M059J (cell line): ENCODE measurements at regions not wholly inside any gene's neighbourhood (a gene's known extent, or its start where the extent isn't known, plus 50 kb on each side); places are given as distances from the start of the nearest gene placed in this dataset.

Source experiments
- DNase-seq: peaks from one replicate; pipeline ENCODE4 v3.0.0-alpha.2; 2012; ENCODE audit warnings: low read depth

DNA sequence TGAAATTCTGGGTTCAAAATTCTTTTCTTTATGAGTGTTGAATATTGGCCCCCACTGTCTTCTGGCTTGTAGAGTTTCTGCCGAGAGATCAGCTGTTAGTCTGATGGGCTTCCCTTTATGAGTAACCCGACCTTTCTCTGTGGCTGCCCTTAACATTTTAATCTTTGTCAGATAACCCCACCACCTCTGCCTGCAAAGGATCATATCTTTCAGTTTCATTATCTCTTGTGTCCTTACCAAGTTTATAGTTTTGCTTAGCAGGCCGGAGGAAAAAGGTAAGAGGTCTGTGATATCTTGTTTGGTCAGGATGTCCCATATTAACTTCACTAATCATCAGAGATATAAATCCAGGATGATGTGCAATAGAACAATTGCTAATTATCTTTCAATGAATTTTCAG lies 970.2 kb upstream of the TYRP1 start:
- DNase-seq: no peak

- DNase-seq: no peak
Observed at GRCh38 chr9:11726659-11727058, 966.5 kb upstream of the TYRP1 start.

DNA sequence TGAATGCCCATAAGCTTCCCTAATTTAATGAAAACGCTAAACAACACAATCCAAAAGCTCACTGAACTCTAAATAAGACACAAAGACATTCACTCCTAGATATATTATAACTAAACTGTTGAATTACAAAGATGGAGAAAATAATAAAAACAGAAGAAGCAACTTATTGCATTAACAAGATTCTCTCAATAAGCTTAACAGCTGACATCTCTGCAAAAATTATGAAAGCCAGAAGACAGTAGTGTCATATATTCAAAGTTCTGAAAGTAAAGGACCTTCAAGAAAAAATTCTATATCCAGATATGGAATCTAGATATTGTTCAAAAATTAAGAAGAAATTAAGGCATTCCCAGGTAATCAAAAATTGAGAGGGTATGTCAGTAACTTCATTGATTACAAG lies 957.8 kb upstream of the TYRP1 start:
- DNase-seq: no peak

DNA sequence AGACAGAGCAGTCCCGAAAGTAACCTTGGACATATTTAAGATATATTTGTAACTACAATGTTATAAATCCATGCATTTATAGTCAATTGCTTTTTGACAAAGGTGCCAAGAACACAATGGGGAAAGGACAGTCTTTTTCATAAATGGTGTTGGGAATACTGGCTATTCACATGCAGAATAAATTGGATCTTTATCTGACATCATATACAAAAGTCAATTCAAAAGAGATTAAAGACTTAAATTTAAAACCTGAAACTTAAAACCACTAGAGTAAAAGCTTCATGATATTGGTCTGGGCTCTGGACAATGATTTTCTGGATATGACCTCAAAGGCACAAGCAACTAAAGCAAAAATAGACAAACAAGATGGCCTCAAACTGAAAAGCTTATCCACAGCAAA lies 950.7 kb upstream of the TYRP1 start:
- DNase-seq: no peak

DNA sequence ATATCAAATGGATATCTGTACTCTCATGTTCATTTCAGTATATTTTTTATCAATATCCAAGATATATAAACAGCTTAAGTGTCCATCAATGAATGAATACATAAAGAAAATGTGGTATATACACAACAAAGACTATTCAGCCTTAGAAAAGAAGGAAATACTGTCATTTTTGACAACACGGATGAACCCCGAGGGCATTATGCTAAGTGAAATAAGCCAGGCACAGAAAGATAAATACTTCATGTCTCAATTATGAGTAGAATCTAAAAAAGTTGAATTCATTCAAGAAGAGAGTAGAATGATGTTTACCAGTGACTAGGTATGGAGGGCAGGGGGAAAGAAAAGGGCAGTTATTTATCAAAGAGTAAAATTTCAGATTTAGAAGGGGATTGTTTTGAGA lies 949.8 kb upstream of the TYRP1 start:
- DNase-seq: no peak

DNA sequence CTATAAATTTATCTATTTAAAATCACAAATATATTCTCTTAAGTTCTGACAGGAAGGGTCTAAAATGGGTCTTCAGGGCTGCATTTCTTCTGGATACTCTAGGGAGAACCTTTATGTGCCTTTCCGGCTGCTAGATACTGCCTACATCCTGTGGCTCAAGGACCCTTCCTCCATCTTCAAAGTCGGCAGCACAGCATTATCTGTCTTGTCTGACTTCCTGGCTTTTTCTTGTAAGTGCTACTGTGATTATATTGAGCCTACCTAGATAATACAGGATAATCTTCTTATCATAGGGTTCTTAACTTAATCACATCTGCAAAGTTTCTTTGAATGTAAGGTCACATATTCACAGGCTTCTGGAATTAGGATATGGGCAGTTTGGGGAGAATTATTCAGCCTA lies 943.8 kb upstream of the TYRP1 start:
- no peak for DNase-seq

- DNase-seq: no peak
Observed at GRCh38 chr9:11755951-11756350, 937.2 kb upstream of the TYRP1 start.

DNA sequence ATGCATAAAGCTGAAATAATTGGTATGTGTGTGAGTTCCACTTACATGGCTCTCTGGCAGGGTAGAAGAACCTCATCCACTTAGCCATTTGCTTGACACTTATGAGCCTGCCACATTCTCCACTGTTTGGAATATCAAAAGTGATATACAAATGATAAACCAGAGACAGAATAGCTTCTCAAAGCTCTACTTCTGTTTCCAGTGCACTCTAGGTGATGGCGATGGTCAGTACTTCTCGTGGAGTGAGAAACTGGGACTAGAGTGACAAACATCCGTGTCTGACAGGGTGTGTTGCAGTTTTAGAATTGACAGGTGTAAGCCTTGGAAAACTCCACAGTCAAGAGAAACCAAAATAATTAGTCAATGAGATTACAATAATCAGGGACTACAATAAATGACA lies 935.8 kb upstream of the TYRP1 start:
- DNase-seq: no peak

GRCh38 chr9:11758016-11758415 lies 935.2 kb upstream of the TYRP1 start:
- DNase-seq: no peak

DNA sequence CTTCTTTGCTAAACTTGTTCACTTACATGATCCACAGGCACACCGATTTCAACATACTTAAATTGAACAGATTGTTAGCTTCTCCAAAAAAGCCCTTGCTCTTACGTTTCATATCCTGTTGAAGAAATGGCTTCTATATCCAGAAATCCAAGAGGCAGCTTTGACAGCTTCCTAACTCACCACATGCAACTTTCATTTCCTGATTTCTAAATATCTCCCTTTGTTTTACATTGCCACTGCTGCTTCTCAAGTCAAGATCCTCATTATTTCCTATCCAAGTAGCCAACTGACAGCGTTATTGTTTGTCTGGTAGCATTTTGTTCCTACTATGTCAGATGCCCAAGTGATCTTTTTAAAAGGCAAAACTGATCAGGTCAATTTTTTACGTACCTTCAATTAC lies 913.2 kb upstream of the TYRP1 start:
- no peak for DNase-seq

- DNase-seq: no peak
Observed at GRCh38 chr9:11792870-11793269, 900.3 kb upstream of the TYRP1 start.

DNA sequence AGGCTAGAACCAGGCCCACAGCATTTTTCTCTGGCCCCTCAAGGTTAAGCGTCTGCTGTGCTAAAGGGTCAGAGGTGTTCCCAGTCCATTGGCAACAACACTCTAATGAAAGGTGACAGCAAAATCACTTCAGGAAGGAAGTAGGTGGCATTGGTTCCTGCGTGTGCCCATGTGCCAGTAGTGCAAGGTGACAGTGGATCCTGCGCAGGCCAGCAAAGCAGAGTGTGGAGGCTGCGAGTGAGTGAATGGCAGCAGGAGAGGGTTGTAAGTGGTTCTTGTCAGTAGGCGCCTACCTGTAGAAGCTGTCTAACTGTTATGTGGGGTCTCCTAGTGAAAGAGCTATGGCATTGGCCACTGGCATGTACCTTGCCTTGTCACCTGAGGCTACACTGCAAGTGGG lies 898.2 kb upstream of the TYRP1 start:
- DNase-seq: no peak

- no peak for DNase-seq
Observed at GRCh38 chr9:11805969-11806368, 887.2 kb upstream of the TYRP1 start.

DNA sequence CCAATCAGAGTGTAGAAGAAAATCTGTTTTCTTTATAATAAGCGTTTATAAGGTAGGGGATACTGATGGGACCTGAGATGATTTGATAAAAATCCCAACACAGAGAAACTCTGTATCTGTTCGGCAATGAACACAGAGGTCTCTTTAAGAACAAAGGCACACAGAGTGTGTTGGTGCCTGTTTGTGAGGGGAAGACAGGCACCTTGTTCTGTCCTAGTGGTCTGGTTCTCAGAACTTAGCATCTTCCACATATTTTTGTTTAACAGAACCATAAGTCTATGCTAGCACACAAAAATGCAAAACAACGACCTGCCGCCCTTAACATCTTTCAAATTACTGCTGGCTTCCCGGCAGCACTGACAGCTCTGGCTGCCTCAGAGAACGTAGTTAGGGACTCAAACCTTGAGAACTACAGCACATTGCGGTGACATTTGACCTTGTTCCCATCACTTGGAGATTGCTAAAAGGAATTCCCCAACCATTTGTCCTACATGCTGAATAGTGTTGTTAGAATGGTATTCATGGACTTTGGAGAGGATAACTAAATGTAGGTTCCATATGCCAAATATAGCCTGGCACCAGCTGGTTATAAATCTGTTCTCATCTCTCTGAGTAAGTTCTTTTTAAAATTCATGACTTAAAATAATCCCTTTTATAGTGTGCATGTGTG lies 871.7 kb upstream of the TYRP1 start:
- no peak for DNase-seq

DNA sequence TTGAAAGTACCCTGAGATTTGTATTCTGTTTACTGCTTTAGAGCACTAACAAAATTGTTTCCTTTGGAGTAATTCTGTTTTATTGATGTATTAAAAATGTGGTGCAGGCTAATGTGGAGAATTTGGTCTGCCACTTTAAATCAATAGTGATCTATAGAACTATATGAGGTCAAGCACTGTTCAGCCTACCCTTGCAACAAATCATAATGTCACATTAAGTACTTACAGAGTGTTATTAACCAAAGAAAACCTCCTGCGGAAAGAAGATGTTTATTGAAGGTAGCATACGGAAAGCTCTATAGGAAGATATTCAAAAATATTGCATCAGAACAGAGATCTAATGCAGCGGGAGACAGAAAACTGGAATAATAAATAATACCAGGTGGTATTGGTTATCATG lies 865.0 kb upstream of the TYRP1 start:
- DNase-seq: no peak

GRCh38 chr9:11833056-11833455 lies 860.1 kb upstream of the TYRP1 start:
- DNase-seq: no peak

GRCh38 chr9:11868795-11869194 lies 824.4 kb upstream of the TYRP1 start:
- DNase-seq: no peak

- DNase-seq: no peak
Observed at GRCh38 chr9:11871852-11872251, 821.3 kb upstream of the TYRP1 start.

GRCh38 chr9:11872471-11872870 lies 820.7 kb upstream of the TYRP1 start:
- no peak for DNase-seq

DNA sequence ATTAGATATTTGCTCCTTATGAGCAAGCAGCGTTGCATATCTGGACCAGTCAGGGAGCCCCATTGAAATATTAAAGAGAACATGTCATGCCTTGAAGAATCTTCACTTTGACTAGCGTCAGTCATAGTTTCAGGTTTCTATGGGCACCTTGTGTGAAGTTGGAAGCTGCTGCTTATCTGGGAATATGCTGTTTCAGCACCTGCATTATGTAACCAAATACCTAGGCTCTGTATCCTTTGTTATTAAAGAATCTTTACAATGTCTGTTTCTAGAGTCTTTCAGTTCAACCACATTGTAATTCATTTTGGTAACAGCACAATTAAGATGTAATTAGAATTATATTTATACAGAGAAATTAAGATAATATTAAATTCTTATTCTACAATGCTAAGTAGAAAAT lies 818.8 kb upstream of the TYRP1 start:
- no peak for DNase-seq

DNA sequence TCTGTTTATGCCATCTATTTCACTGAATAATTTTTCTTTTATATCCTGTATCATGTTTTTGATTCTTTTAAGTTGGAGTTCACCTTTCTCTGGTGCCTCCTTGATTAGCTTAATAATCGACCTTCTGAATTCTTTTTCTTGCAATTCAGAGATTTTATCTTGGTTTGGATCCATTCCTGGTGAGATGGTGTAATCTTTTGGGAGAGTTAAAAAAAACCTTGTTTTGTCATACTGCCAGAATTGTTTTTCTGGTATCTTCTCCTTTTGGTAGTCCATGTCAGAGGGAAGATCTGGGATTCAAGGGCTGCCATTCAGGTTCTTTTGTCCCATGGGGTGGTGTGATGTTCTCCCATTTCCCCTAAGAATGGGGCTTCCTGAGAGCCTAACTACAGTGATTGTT lies 800.8 kb upstream of the TYRP1 start:
- DNase-seq: no peak

- no peak for DNase-seq
Observed at GRCh38 chr9:11893331-11893730, 799.9 kb upstream of the TYRP1 start.

DNA sequence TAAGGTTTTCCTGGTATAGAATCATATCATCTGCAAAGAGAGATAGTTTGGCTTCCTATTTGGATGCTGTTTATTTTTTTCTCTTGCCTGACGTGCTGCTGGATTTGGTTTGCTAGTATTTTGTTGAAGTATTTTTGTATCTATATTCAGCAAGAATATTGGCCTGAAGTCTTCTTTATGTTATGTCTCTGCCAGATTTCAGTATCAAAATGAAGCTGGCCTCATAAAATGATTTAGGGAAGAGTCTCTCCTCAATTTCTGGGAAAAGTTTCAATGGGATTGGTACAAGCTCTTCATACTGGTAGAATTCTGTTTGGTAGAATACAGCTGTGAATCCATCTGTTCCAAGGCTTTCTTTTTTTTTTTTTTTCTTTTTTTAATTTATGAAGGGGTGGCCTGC lies 799.0 kb upstream of the TYRP1 start:
- no peak for DNase-seq

- DNase-seq: no peak
Observed at GRCh38 chr9:11902610-11903009, 790.6 kb upstream of the TYRP1 start.

- no peak for DNase-seq
Observed at GRCh38 chr9:11915699-11916098, 777.5 kb upstream of the TYRP1 start.
